ENCODE measurements at regions not wholly inside any gene's neighbourhood (a gene's known extent, or its start where the extent isn't known, plus 50 kb on each side); places are given as distances from the start of the nearest gene placed in this dataset.
A peak's percentile ranks its signal among the peaks of the same experiment; 100 is the strongest.

- intact Hi-C loops (cut with DNase I) = no loop called here
- DNase-seq (no peak), ATAC-seq (no peak)
Measured at GRCh38 chr18:46346896-46347630, 242.9 kb downstream of the HAUS1 start.

DNA sequence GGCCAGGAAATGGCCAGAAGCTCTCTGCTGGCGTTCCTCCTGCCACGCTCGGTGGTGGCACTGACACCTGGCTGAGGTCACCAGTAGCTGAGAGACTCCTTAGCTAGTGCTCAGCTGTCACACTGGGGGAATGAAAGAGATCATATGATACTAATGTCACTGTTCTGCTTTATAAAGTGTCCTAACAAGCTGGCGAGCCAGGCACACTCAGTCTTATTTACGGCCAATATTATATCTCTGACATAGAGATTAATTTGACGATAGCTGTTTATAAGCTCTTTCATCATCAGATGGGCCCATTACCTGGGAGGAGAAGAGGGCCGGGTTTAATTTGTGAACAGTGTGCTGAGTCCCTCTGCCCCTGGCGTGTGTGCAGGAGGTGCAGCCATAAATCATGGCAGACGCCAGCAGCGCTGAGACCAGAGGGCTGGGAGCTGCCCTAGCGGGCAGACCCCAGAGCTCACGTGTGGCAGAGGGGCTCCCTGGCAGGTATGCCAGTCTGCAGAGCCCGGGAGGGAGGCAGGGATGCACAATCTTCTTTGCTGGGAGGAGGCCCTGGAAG, 246.5 kb downstream of the HAUS1 start:
- intact Hi-C loops (cut with DNase I) = no loop called here
- ATAC-seq (no peak), DNase-seq (no peak)

- intact Hi-C loops (cut with DNase I) = no loop called here
- DNase-seq (no peak), ATAC-seq (no peak)
Measured at GRCh38 chr18:46352520-46353250, 248.5 kb downstream of the HAUS1 start.

- intact Hi-C loops (cut with DNase I) = no loop called here
- ATAC-seq = no peak
- DNase-seq = no peak
Measured at GRCh38 chr18:46353460-46353859, 249.3 kb downstream of the HAUS1 start.

DNA sequence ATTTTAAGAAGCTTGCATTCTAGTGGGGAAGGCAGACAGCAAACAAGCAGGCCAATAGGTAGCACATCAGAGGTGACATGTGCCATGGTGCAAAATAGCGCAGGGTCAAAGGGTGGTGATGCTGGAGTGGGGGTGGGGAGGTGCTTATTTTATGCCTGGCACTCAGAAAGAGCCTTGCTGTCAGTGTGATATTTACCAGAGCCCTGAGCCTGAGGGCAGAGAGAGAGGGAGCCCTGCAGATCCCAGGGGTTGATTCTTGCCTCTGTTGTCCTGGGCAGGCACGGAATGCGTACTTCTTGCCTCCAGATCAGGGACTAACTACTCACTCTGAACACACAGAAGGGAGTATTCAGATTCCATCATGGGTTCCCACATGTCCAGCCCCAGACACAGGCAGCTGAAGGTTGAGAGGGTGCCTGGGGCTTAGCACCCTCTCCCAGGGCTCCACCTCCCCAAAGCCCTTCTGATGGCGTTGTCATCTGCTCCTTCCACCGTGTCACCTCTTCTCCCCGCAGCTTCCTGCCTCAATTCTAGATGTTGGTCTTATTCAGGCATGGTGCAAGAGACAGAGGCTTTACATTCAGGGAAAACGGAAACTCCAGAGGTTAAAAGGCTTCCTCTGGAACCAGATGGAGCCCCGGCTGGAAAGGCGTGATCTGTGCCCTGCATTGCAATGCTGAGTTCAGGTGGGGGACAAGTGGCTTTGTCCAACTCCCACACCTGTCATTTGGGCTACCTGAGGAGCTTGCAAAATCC, 252.3 kb downstream of the HAUS1 start:
- intact Hi-C loops (cut with DNase I) = no loop called here
- ATAC-seq (peak; percentile 69 to 86), DNase-seq (no peak)

GRCh38 chr18:46360102-46360699, 256.0 kb downstream of the HAUS1 start:
- ATAC-seq (no peak), DNase-seq (no peak)
- intact Hi-C loops (cut with DNase I) = no loop called here

DNA sequence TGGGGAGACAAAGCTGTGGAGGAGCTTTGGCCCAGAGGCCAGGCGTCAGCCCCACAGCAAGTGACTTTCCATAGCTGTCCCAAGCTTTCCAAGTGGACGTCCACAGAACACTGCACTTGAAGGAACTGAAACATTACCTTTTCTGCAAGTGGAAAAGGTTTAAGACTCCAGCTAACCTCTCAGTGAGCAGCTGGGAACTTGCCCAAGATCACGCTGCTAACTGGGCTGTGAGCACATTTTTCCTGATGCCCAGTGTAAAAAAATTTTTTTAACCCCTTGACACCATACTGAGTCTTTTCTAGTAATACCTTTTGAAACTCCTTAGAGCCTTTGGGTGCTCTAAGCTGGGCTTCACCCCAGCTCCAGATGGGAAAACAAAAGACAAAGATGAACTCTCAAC, 256.7 kb downstream of the HAUS1 start:
- intact Hi-C loops (cut with DNase I) = no loop called here
- DNase-seq (no peak), ATAC-seq (no peak)

- intact Hi-C loops (cut with DNase I) = no loop called here
- ATAC-seq (no peak), DNase-seq (no peak)
Measured at GRCh38 chr18:46362533-46362932, 258.3 kb downstream of the HAUS1 start.

- intact Hi-C loops (cut with DNase I) = no loop called here
- DNase-seq (no peak), ATAC-seq (no peak)
Measured at GRCh38 chr18:46364048-46364447, 259.9 kb downstream of the HAUS1 start.

- intact Hi-C loops (cut with DNase I) = no loop called here
- ATAC-seq = peak in 1 of 2 donors; percentile 78
- DNase-seq = no peak
Measured at GRCh38 chr18:46366201-46366600, 262.0 kb downstream of the HAUS1 start.

GRCh38 chr18:46366751-46367376, 262.7 kb downstream of the HAUS1 start:
- ATAC-seq = no peak
- intact Hi-C loops (cut with DNase I) = no loop called here
- DNase-seq = no peak

GRCh38 chr18:46369323-46369722, 265.1 kb downstream of the HAUS1 start:
- no peak for DNase-seq
- no peak for ATAC-seq
- intact Hi-C loops (cut with DNase I) = no loop called here

GRCh38 chr18:46370898-46371297, 266.7 kb downstream of the HAUS1 start:
- intact Hi-C loops (cut with DNase I) = no loop called here
- no peak for ATAC-seq

DNA sequence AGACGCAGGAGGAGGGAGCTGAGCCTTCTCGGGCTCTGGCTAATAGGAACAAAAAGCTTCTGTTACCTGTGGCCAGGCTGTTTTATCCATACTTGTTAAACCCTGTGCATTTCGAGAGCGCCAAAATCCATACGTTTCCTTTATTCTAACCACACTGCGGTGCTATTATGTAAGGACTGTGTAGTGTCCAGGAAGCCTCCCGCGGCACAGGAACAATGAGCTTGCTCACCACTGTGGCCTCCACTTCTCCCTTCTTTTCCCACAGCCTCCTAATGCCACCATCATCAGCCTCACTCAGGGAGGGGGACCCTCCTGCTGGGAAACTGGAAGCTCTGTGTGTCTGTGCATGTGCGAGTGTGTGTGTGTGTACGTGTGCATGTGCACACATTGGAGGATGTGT, 268.5 kb downstream of the HAUS1 start:
- intact Hi-C loops (cut with DNase I) = no loop called here
- DNase-seq = no peak
- no peak for ATAC-seq

More at GRCh38 chr18:46370898-46371297, 266.7 kb downstream of the HAUS1 start:
- no peak for DNase-seq

- intact Hi-C loops (cut with DNase I) = no loop called here
- DNase-seq = no peak
- ATAC-seq = no peak
Measured at GRCh38 chr18:46373131-46373530, 268.9 kb downstream of the HAUS1 start.

DNA sequence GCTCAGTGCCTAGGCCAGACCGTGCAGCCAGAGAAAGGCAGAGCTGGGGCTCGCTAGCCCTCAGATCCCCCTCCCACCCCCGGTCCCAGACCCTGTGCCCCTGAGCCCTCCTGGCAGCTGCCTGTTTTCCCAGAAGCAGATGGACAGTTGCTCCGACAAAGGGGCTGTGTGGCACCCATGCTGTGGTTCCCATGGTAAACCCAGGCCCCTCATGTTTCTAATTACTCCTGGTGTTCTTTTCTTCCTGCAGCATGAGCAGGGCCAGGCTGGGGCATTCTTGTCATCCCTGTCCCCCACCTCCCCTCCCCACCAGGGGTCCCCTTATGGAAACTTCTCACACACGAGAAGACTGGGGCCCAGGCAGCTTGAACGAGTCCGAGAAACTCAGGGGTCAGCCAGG, 269.6 kb downstream of the HAUS1 start:
- no peak for ATAC-seq
- intact Hi-C loops (cut with DNase I) = no loop called here

DNA sequence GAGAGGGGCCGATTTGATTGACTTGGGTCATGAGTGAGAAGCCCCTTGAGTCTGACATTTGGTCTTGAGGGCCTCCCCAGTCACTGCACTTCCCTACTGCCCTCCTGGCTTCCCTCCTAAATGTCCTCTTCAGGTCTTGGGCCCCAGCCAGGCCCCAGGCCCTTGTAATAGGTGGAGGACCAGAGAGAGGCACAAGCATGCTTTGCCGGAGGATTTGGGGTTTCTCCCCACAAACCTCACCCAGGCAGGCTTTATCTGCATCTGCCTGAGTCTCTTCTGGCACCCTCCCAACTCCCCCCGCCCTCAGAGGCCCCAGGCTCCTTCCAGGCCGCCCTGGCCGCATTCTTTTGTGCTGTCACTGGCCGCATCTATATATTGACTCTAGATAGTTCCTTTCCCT, 270.7 kb downstream of the HAUS1 start:
- intact Hi-C loops (cut with DNase I) = no loop called here
- no peak for DNase-seq

More for the DNA sequence above, 269.6 kb downstream of the HAUS1 start:
- DNase-seq = no peak

DNA sequence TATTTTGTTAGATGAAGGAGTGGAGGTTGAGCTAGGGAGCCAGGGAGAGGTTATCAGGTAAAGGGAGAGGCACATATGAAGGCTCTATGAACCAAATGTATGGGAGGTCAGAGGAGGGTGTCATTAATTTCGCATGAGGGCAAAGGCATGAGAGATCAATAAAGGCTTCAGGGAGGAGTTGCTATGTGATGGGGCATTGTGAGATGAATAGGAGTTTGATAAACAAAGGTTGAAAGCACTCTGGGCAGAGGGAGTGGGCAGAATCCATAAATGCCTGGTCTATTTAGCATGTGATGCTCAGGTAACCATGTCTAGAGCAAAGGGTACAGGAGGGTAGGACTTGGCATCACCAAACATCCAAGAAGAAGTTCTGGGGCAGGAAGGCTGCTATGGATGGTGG, 273.4 kb downstream of the HAUS1 start:
- ATAC-seq (no peak), DNase-seq (no peak)
- intact Hi-C loops (cut with DNase I) = no loop called here

More for the DNA sequence above, 270.7 kb downstream of the HAUS1 start:
- no peak for ATAC-seq

Data from left cardiac atrium (tissue), 4 donors.